ENCODE measurements at regions not wholly inside any gene's neighbourhood (a gene's known extent, or its start where the extent isn't known, plus 50 kb on each side); places are given as distances from the start of the nearest gene placed in this dataset.

GRCh38 chr9:107155244-107155817, 127.7 kb upstream of the RAD23B start:
- H3K9me3 Mint-ChIP-seq, result peaks cover 0 to 4% (median 3%) of the 10 kb centered on the region in 5 donors
- no peaks in the 10 kb centered on the region for H3K27me3 ChIP-seq (ENCODE audit: insufficient read depth, low read length, poor library complexity, severe bottlenecking)
- CTCF ChIA-PET, result no interaction called here
- H3K4me1 ChIP-seq (ENCODE audit: insufficient read depth, low read length), result no peaks in the 10 kb centered on the region
- no peak overlapping the region for H3K4me3 ChIP-seq (ENCODE audit: low read length)
- no peaks in the 10 kb centered on the region for H3K36me3 Mint-ChIP-seq
- peaks cover 3% of the 10 kb centered on the region for H3K9me3 ChIP-seq (ENCODE audit: low read length)
- POLR2A ChIA-PET, result no interaction called here
- H3K27ac Mint-ChIP-seq, result no peak overlapping the region
- no peaks in the 10 kb centered on the region for H3K4me1 Mint-ChIP-seq
- peaks cover 6 to 18% of the 10 kb centered on the region in 2 donors for H3K27me3 Mint-ChIP-seq
- H3K27ac ChIP-seq (ENCODE audit: low read depth, low read length), result no peak overlapping the region
- H3K36me3 ChIP-seq (ENCODE audit: insufficient read depth, low read length), result no peaks in the 10 kb centered on the region
- H3K4me3 Mint-ChIP-seq, result no peak overlapping the region
- no peak for DNase-seq

DNA sequence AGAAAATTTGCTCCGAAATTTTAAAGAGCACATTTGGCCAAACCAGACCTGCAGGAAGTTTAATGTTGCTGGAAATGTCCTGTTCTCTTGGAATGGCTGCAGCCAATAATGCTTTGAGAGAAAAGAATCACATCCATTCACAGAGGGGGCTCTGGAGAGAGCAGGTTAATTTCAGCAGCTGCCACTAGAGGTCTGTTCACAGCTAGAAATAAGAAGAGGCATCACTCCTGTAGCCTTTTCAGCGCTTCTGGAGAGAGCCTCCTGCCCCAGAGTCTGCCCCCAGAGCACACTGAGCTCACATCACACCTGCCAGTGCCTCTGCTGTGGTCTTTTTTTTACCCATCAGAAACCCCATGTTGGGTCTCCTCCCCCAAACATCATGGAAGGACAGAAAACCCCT, 124.8 kb upstream of the RAD23B start:
- Mint-ChIP-seq H3K27ac (no peak overlapping the region), H3K4me1 (no peaks in the 10 kb centered on the region), H3K36me3 (no peaks in the 10 kb centered on the region), H3K27me3 (peaks cover 6 to 19% of the 10 kb centered on the region in 2 donors), H3K4me3 (no peak overlapping the region), H3K9me3 (no peaks in the 10 kb centered on the region)
- H3K4me3 ChIP-seq (ENCODE audit: low read length), result no peak overlapping the region
- no peaks in the 10 kb centered on the region for H3K36me3 ChIP-seq (ENCODE audit: insufficient read depth, low read length)
- ChIA-PET POLR2A (no interaction called here), CTCF (no interaction called here)
- H3K4me1 ChIP-seq (ENCODE audit: insufficient read depth, low read length), result no peaks in the 10 kb centered on the region
- DNase-seq, result no peak
- no peaks in the 10 kb centered on the region for H3K27me3 ChIP-seq (ENCODE audit: insufficient read depth, low read length, poor library complexity, severe bottlenecking)
- H3K9me3 ChIP-seq (ENCODE audit: low read length), result no peaks in the 10 kb centered on the region
- no peak overlapping the region for H3K27ac ChIP-seq (ENCODE audit: low read depth, low read length)

DNA sequence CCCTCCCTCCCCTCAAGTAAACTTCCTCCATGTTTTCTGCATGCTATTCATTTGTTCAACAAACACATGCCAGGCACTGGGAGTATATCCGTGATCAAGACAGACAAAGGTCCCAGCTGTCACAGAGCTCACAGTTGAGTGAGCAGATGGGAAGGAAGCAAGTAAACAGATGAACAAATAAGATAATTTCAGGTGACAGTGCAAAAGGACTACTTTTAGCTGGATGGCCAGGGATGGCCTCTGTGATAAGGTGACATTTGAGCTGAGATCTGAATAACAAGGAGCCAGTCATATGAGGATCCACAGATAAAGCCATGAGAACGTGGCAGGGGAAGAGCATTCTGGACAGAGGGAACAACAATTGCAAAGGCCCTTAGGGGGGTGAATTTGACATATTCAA, 121.7 kb upstream of the RAD23B start:
- ChIA-PET POLR2A (no interaction called here), CTCF (no interaction called here)
- Histone ChIP-seq H3K9me3 (ENCODE audit: low read length) (no peaks in the 10 kb centered on the region), H3K27me3 (ENCODE audit: insufficient read depth, low read length, poor library complexity, severe bottlenecking) (no peaks in the 10 kb centered on the region), H3K4me1 (ENCODE audit: insufficient read depth, low read length) (no peaks in the 10 kb centered on the region), H3K4me3 (ENCODE audit: low read length) (no peak overlapping the region), H3K27ac (ENCODE audit: low read depth, low read length) (no peak overlapping the region), H3K36me3 (ENCODE audit: insufficient read depth, low read length) (no peaks in the 10 kb centered on the region)
- no peaks in the 10 kb centered on the region for H3K4me1 Mint-ChIP-seq
- H3K9me3 Mint-ChIP-seq, result no peaks in the 10 kb centered on the region
- H3K27me3 Mint-ChIP-seq, result peaks cover 1 to 19% of the 10 kb centered on the region in 2 donors
- DNase-seq, result no peak
- no peak overlapping the region for H3K27ac Mint-ChIP-seq
- no peaks in the 10 kb centered on the region for H3K36me3 Mint-ChIP-seq
- no peak overlapping the region for H3K4me3 Mint-ChIP-seq

DNA sequence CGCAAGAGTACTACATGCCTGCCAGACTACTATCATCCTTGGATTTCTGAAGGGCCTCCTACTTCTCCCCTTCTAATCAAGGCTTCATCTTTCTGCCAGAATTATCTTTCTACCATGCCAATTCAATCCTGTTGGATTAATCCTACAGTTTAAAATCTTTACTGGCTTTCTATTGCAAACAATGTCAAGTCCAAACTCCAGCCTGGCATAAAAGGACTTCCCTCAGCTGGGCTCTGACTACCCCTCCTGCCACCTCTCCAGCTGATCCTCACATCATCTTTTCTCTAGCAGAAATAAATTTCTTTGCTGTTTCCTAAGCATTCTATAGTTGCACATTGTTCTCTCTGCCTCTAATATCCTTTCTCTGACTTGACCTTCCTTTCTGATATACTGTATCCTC, 119.7 kb upstream of the RAD23B start:
- Histone ChIP-seq H3K4me3 (ENCODE audit: low read length) (no peak overlapping the region), H3K36me3 (ENCODE audit: insufficient read depth, low read length) (no peaks in the 10 kb centered on the region), H3K4me1 (ENCODE audit: insufficient read depth, low read length) (no peaks in the 10 kb centered on the region), H3K9me3 (ENCODE audit: low read length) (no peaks in the 10 kb centered on the region), H3K27me3 (ENCODE audit: insufficient read depth, low read length, poor library complexity, severe bottlenecking) (no peaks in the 10 kb centered on the region), H3K27ac (ENCODE audit: low read depth, low read length) (no peak overlapping the region)
- Mint-ChIP-seq H3K27me3 (peaks cover 2 to 8% of the 10 kb centered on the region in 2 donors), H3K36me3 (no peaks in the 10 kb centered on the region), H3K9me3 (no peaks in the 10 kb centered on the region), H3K27ac (no peak overlapping the region), H3K4me3 (no peak overlapping the region), H3K4me1 (no peaks in the 10 kb centered on the region)
- DNase-seq, result no peak
- ChIA-PET POLR2A (no interaction called here), CTCF (interaction anchor here (1.3 kb wide), 1 partner anchor 178 kb away, joined by 3 read pairs; no protein-coding TSS in a partner anchor)

DNA sequence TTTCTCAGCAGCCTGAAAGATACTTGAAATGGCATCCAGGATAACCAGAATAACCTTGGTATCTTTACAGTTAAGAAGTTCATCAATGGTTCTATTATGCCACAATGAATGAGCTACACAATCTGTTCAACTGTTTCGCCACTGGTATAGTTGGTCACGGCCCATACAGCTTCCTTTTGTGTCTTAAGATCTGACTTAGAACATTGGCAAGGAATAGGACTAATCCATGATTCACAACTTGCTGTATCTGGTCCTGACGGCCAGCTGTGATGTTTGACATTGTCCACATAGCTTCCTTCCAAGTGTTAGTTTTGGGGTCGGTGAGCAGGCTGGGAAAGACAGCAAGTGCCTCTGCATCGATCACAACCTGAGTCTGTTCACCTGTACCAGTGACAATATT, 113.3 kb upstream of the RAD23B start:
- POLR2A ChIA-PET, result no interaction called here
- no peaks in the 10 kb centered on the region for H3K9me3 Mint-ChIP-seq
- no peak overlapping the region for H3K27ac Mint-ChIP-seq
- no peak overlapping the region for H3K27ac ChIP-seq (ENCODE audit: low read depth, low read length)
- H3K36me3 ChIP-seq (ENCODE audit: insufficient read depth, low read length), result no peaks in the 10 kb centered on the region
- no peaks in the 10 kb centered on the region for H3K36me3 Mint-ChIP-seq
- no peak overlapping the region for H3K4me3 ChIP-seq (ENCODE audit: low read length)
- no peaks in the 10 kb centered on the region for H3K4me1 ChIP-seq (ENCODE audit: insufficient read depth, low read length)
- H3K4me3 Mint-ChIP-seq, result no peak overlapping the region
- H3K27me3 ChIP-seq (ENCODE audit: insufficient read depth, low read length, poor library complexity, severe bottlenecking), result no peaks in the 10 kb centered on the region
- H3K9me3 ChIP-seq (ENCODE audit: low read length), result no peaks in the 10 kb centered on the region
- CTCF ChIA-PET, result interaction anchor here (1.3 kb wide), 1 partner anchor 171 kb away, joined by 5 read pairs; no protein-coding TSS in a partner anchor
- H3K27me3 Mint-ChIP-seq, result peaks cover 4 to 21% of the 10 kb centered on the region in 2 donors
- H3K4me1 Mint-ChIP-seq, result peaks cover 0 to 12% (median 2%) of the 10 kb centered on the region in 3 donors
- DNase-seq, result no peak

DNA sequence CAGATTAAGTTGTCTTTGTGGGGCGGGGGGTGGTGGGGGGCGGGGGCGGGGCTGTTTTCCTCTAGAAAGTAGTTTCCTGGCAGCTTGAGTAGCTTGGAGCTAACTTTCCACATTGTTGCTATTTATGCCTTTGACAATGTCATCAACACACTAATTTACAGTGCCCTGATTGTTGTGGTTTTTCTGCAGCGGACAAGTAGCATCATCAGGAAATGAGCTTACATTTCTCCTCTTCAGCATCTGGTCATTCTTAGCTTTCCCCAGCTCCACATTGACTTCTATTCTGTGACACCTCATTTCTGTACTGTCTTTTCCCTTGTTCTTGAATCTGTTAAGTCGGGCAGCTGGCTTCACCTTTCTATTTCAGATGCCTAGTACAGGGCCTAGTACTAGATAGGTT, 112.3 kb upstream of the RAD23B start:
- Histone ChIP-seq H3K36me3 (ENCODE audit: insufficient read depth, low read length) (no peaks in the 10 kb centered on the region), H3K9me3 (ENCODE audit: low read length) (no peaks in the 10 kb centered on the region), H3K4me1 (ENCODE audit: insufficient read depth, low read length) (no peaks in the 10 kb centered on the region), H3K27me3 (ENCODE audit: insufficient read depth, low read length, poor library complexity, severe bottlenecking) (no peaks in the 10 kb centered on the region), H3K4me3 (ENCODE audit: low read length) (no peak overlapping the region), H3K27ac (ENCODE audit: low read depth, low read length) (no peak overlapping the region)
- Mint-ChIP-seq H3K36me3 (no peaks in the 10 kb centered on the region), H3K4me1 (peaks cover 0 to 12% (median 2%) of the 10 kb centered on the region in 3 donors), H3K9me3 (no peaks in the 10 kb centered on the region), H3K4me3 (no peak overlapping the region), H3K27ac (no peak overlapping the region), H3K27me3 (peaks cover 6 to 22% of the 10 kb centered on the region in 2 donors)
- ChIA-PET CTCF (interaction anchor here (1.1 kb wide), 1 partner anchor 8 kb away, joined by 3 read pairs; no protein-coding TSS in a partner anchor), POLR2A (no interaction called here)
- DNase-seq, result no peak

- peaks cover 0 to 12% (median 2%) of the 10 kb centered on the region in 3 donors for H3K4me1 Mint-ChIP-seq
- no peaks in the 10 kb centered on the region for H3K9me3 Mint-ChIP-seq
- H3K27me3 Mint-ChIP-seq, result peaks cover 6 to 33% of the 10 kb centered on the region in 2 donors
- no peaks in the 10 kb centered on the region for H3K36me3 ChIP-seq (ENCODE audit: insufficient read depth, low read length)
- no peaks in the 10 kb centered on the region for H3K27me3 ChIP-seq (ENCODE audit: insufficient read depth, low read length, poor library complexity, severe bottlenecking)
- DNase-seq, result peak; percentile 15 to 55 (median 20)
- no peaks in the 10 kb centered on the region for H3K9me3 ChIP-seq (ENCODE audit: low read length)
- H3K27ac ChIP-seq (ENCODE audit: low read depth, low read length), result no peak overlapping the region
- H3K4me3 Mint-ChIP-seq, result no peak overlapping the region
- no peak overlapping the region for H3K27ac Mint-ChIP-seq
- CTCF ChIA-PET, result no interaction called here
- H3K4me3 ChIP-seq (ENCODE audit: low read length), result no peak overlapping the region
- H3K4me1 ChIP-seq (ENCODE audit: insufficient read depth, low read length), result no peaks in the 10 kb centered on the region
- POLR2A ChIA-PET, result no interaction called here
- H3K36me3 Mint-ChIP-seq, result no peaks in the 10 kb centered on the region
Observed at GRCh38 chr9:107172160-107172978, 110.7 kb upstream of the RAD23B start.

DNA sequence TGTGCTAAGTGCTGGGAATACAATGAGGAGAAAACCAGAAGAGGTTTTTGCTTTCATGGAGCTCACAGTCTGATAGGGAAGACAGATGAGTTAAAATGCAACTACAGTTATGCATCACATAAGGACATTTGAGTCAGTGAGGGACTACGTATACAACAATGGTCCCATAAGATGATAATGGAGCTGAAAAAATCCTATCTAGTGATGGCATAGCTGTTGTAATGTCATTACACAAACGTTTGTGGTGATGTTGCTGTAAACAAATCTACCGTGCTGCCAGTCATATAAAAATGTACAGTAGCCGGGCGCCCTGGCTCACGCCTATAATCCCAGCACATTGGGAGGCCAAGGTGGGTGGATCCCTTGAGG, 110.1 kb upstream of the RAD23B start:
- Mint-ChIP-seq H3K36me3 (no peaks in the 10 kb centered on the region), H3K9me3 (no peaks in the 10 kb centered on the region), H3K27me3 (peaks cover 8 to 38% of the 10 kb centered on the region in 2 donors), H3K27ac (no peak overlapping the region), H3K4me3 (no peak overlapping the region), H3K4me1 (peaks cover 0 to 12% (median 2%) of the 10 kb centered on the region in 3 donors)
- no peaks in the 10 kb centered on the region for H3K27me3 ChIP-seq (ENCODE audit: insufficient read depth, low read length, poor library complexity, severe bottlenecking)
- H3K4me1 ChIP-seq (ENCODE audit: insufficient read depth, low read length), result no peaks in the 10 kb centered on the region
- no peaks in the 10 kb centered on the region for H3K9me3 ChIP-seq (ENCODE audit: low read length)
- no peak overlapping the region for H3K4me3 ChIP-seq (ENCODE audit: low read length)
- H3K36me3 ChIP-seq (ENCODE audit: insufficient read depth, low read length), result no peaks in the 10 kb centered on the region
- ChIA-PET CTCF (no interaction called here), POLR2A (no interaction called here)
- H3K27ac ChIP-seq (ENCODE audit: low read depth, low read length), result no peak overlapping the region
- DNase-seq, result no peak

Measured in CD8-positive, alpha-beta memory T cell (primary cell).